ENCODE measurements at regions not wholly inside any gene's neighbourhood (a gene's known extent, or its start where the extent isn't known, plus 50 kb on each side); places are given as distances from the start of the nearest gene placed in this dataset.
"Not testable (repeated sequence)": the region's sequence is repeated elsewhere in the genome, so short reads cannot be mapped to it uniquely, and the experiment has no call there.

DNA sequence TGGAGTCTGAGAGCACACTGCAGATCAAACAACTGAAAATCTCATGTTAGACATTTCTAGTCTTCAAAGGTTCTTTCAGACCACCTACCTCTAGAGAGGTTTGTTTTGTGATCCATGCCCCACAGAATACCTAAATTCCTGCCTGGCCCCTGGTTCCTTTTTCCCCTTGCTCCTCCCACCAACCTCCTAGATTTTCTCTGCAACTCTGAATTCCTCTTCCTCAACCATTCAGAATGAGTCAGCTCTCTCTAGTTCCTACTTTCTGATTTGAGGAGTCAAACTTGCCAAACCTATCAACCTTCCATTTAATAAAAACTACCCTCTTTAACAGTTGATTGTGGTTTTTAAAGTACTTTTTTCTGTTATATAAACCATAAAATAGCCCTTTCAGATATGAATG is 83.2 kb upstream of the ZNF462 start:
- TF ChIP-seq, protein P1, sequence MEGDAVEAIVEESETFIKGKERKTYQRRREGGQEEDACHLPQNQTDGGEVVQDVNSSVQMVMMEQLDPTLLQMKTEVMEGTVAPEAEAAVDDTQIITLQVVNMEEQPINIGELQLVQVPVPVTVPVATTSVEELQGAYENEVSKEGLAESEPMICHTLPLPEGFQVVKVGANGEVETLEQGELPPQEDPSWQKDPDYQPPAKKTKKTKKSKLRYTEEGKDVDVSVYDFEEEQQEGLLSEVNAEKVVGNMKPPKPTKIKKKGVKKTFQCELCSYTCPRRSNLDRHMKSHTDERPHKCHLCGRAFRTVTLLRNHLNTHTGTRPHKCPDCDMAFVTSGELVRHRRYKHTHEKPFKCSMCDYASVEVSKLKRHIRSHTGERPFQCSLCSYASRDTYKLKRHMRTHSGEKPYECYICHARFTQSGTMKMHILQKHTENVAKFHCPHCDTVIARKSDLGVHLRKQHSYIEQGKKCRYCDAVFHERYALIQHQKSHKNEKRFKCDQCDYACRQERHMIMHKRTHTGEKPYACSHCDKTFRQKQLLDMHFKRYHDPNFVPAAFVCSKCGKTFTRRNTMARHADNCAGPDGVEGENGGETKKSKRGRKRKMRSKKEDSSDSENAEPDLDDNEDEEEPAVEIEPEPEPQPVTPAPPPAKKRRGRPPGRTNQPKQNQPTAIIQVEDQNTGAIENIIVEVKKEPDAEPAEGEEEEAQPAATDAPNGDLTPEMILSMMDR (IDR thresholded peaks at IDR 0.05; ENCODE audit: control insufficient read depth, insufficient read depth, low read depth, low read length, missing control alignments) = no peak
- DNase-seq (ENCODE audit: low read depth) = no peak
- H3K4me3 ChIP-seq (ENCODE audit: control insufficient read depth, low read depth, low read length) = no peak overlapping the region

DNA sequence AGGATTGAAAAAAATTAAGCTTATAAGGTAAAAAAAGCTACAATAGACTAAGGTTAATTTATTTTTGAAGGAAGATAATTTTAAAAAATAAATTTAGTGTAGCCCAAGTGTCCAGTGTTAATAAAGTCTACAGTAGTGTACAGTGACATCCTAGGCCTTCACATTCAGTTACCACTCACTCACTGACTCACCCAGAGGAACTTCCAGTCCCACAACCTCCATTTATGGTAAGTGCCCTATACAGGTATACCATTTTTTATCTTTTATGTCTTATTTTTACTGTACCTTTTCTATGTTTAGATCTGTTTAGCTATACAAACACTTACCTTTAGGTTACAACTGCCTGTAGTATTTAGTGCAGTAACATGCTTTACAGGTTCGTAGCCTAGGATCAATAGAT is 79.8 kb upstream of the ZNF462 start:
- H3K4me3 ChIP-seq (ENCODE audit: control insufficient read depth, low read depth, low read length) = no peak overlapping the region
- DNase-seq (ENCODE audit: low read depth) = no peak
- TF ChIP-seq, protein P1 (IDR thresholded peaks at IDR 0.05; ENCODE audit: control insufficient read depth, insufficient read depth, low read depth, low read length, missing control alignments) = no peak

DNA sequence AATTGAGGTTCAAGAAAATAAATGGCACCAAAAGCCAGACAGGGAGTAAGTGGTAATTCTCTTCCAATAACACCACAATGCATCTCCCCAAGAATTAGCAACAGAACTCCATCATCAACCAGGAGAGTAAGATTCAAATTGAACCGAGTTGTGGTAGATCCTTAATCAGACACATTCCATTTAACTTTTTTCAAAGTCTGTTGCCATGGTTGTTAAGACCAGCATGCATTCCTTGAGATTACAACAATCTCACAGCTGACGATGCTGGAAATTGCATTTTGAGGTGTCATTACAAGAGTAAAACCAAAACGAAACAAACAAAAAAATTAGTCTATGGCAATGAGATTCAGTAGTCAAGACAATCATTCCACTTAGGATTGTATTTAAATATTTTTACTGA is 78.9 kb upstream of the ZNF462 start:
- TF ChIP-seq, protein P1 (IDR thresholded peaks at IDR 0.05; ENCODE audit: control insufficient read depth, insufficient read depth, low read depth, low read length, missing control alignments) = no peak
- no peak for DNase-seq (ENCODE audit: low read depth)
- H3K4me3 ChIP-seq (ENCODE audit: control insufficient read depth, low read depth, low read length) = no peak overlapping the region

DNA sequence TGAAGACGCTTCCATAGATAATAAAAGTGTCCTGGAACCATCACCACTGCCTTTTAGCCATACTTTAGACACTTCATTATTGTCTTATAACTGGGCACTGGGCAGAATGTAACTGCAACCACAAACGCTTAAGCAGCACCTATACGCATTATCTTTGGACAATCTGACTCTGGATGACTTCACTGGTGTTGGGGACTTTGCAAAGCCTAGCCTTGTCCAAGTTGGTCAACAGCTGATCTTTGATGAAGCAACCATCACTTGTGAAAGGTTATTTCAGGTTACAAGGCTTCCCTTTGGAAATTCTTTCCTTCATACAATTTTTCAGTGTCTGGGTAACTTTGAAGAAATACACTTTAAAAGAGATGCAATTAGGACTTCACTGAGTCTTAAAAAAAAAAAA is 77.8 kb upstream of the ZNF462 start:
- no peak overlapping the region for H3K4me3 ChIP-seq (ENCODE audit: control insufficient read depth, low read depth, low read length)
- DNase-seq (ENCODE audit: low read depth) = no peak
- TF ChIP-seq, protein P1 (IDR thresholded peaks at IDR 0.05; ENCODE audit: control insufficient read depth, insufficient read depth, low read depth, low read length, missing control alignments) = no peak

DNA sequence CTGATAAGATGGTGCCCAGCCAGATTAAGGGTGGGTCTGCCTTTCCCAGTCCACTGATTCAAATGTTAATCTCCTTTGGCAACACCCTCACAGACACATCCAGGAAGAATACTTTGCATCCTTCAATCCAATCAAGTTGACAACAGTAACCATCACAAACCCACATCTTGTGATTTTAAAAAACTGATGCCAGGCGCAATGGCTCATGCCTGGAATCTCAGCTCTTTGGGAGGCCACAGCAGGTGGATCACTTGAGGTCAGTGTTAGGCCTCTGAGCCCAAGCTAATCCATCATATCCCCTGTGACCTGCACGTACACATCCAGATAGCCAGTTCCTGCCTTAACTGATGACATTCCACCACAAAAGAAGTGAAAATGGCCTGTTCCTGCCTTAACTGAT is 74.9 kb upstream of the ZNF462 start:
- not testable (repeated sequence) for DNase-seq (ENCODE audit: low read depth); H3K4me3 ChIP-seq (ENCODE audit: control insufficient read depth, low read depth, low read length)

DNA sequence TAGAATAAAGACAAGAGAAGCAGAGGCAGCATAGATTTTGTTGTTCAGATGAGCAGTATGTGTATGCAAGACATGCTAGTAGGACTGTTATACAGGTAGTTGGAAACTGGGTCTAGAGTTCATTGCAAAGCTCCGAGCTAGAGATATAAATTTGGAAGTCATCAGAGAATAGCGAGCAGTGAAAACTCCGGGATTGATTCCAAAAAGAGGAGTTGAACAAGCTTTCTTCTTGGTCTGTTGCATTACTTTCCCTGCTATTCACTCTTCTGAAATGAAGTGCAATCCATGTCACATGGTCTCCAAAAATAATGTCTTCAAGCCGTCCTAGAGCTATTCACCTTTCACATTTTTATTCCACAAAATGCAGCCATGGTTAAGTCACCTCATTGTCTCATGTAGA is 67.9 kb upstream of the ZNF462 start:
- TF ChIP-seq, protein P1 (IDR thresholded peaks at IDR 0.05; ENCODE audit: control insufficient read depth, insufficient read depth, low read depth, low read length, missing control alignments) = no peak
- DNase-seq (ENCODE audit: low read depth) = no peak
- H3K4me3 ChIP-seq (ENCODE audit: control insufficient read depth, low read depth, low read length) = no peak overlapping the region

DNA sequence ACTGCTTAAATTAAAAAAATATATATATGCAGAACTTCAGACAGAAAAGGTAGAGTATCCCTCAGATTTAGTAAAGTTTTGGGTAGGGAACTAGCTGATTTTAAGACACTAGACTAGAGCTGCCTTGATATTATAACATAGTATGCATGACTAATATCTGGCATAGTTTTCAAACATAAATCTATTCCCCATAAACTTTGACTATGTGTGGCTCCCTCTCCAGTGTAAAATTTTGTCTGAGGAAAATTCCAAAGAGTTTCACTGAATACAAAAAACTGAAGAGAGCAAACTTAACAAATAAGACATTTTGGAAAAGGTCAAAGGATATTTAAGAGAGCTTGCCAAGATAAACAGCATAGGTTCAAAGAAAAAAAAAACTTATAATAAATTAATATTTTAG is 66.2 kb upstream of the ZNF462 start:
- no peak overlapping the region for H3K4me3 ChIP-seq (ENCODE audit: control insufficient read depth, low read depth, low read length)
- no peak for DNase-seq (ENCODE audit: low read depth)
- TF ChIP-seq, protein P1 (IDR thresholded peaks at IDR 0.05; ENCODE audit: control insufficient read depth, insufficient read depth, low read depth, low read length, missing control alignments) = no peak
